ENCODE measurements at regions not wholly inside any gene's neighbourhood (a gene's known extent, or its start where the extent isn't known, plus 50 kb on each side); places are given as distances from the start of the nearest gene placed in this dataset.

DNA sequence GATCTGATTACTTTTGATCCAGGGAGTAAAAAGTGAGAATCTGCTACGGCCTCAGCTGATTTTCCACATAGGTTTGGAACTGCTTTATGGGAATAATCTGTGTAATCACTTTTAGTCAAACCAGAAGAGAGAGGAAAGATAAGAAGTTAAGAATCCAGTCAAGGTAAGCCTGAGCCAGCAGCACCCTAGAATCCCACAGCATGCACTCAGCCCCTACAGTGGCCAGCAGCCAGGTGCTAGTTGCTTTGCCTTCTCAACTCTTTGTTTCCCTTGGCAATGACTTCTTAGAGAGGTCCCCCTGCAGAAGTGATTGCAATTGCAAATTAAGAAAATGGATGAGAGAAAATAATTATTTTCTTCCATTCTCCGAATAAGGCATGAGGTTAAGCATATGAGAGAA is 59.7 kb upstream of the TMED7 start:
- H3K79me2 ChIP-seq (ENCODE audit: control insufficient read depth, insufficient read depth, low read length), result no peaks in the 10 kb centered on the region
- peaks cover 0 to 4% of the 10 kb centered on the region in 2 experiments; a peak in 1 of 5 replicates for H3K27me3 ChIP-seq (ENCODE audit: control insufficient read depth in 2 of 2, insufficient read depth in 2 of 2, low read length in 2 of 2)
- no peak overlapping the region for H3K4me3 ChIP-seq
- no peaks in the 10 kb centered on the region for H4K20me1 ChIP-seq (replicated peaks; ENCODE audit: control insufficient read depth, insufficient read depth, low read length)
- no peak overlapping the region for H3K9ac ChIP-seq (ENCODE audit: insufficient read depth in 1 of 2, low read depth in 2 of 2, low read length in 2 of 2)
- no peaks in the 10 kb centered on the region for H3K36me3 ChIP-seq (ENCODE audit: control insufficient read depth, insufficient read depth, low read length)
- intact Hi-C loops (cut with micrococcal nuclease), result no loop called here
- ChIA-PET POLR2A (no interaction called here), CTCF (ENCODE audit: low intra/inter-chr PET ratio) (no interaction called here)
- H2AFZ ChIP-seq (ENCODE audit: low read depth, low read length), result no peak overlapping the region
- no peak for ATAC-seq
- H3K4me2 ChIP-seq (ENCODE audit: insufficient read depth, low read length), result no peak overlapping the region
- 4% methylated on average over 2 of the region's 2 CpGs for WGBS (ENCODE audit: insufficient coverage, low coverage, missing lambda C conversion rate)
- H3K9me1 ChIP-seq (ENCODE audit: control insufficient read depth, insufficient read depth, low read length), result no peaks in the 10 kb centered on the region
- no peak for FAIRE-seq
- no peaks in the 10 kb centered on the region for H3K4me1 ChIP-seq (replicated peaks in 1 of 2; ENCODE audit: control insufficient read depth in 2 of 2, insufficient read depth in 2 of 2, low read length in 2 of 2)
- H3K27ac ChIP-seq (ENCODE audit: extremely low read depth, low read depth, low read length), result no peak overlapping the region
- TF ChIP-seq FOS (IDR thresholded peaks at IDR 0.05; ENCODE audit: extremely low read depth, insufficient read length) (no peak), DIDO1 (tag; IDR thresholded peaks at IDR 0.05; ENCODE audit: low read depth) (no peak), TAF7 (tag; IDR thresholded peaks at IDR 0.05) (no peak), GATAD2A (IDR thresholded peaks at IDR 0.05) (no peak), NR2C1 (IDR thresholded peaks at IDR 0.05) (no peak), NR2C1 (tag; IDR thresholded peaks at IDR 0.05) (no peak), ZNF668 (CRISPR knock-in tag; IDR thresholded peaks at IDR 0.05) (no peak), SLC30A9 (CRISPR knock-in tag; IDR thresholded peaks at IDR 0.05) (no peak), RBM25 (IDR thresholded peaks at IDR 0.05; ENCODE audit: low read depth, low read length, severe bottlenecking) (no peak), SIN3A (IDR thresholded peaks at IDR 0.05; ENCODE audit: borderline replicate concordance in 2 of 2, control insufficient read depth in 1 of 2, low read depth in 2 of 2, low read length in 2 of 2) (no peak), SMAD1 (IDR thresholded peaks at IDR 0.05; ENCODE audit: low read depth, low read length, partially characterized antibody) (no peak), CEBPG (CRISPR knock-in tag; IDR thresholded peaks at IDR 0.05) (no peak), CEBPG (tag; conservative IDR thresholded peaks at IDR 0.05 in 1 of 2, IDR thresholded peaks at IDR 0.05 in 1 of 2) (no peak), KLF16 (IDR thresholded peaks at IDR 0.05) (no peak)
- TF ChIP-seq, protein P1, sequence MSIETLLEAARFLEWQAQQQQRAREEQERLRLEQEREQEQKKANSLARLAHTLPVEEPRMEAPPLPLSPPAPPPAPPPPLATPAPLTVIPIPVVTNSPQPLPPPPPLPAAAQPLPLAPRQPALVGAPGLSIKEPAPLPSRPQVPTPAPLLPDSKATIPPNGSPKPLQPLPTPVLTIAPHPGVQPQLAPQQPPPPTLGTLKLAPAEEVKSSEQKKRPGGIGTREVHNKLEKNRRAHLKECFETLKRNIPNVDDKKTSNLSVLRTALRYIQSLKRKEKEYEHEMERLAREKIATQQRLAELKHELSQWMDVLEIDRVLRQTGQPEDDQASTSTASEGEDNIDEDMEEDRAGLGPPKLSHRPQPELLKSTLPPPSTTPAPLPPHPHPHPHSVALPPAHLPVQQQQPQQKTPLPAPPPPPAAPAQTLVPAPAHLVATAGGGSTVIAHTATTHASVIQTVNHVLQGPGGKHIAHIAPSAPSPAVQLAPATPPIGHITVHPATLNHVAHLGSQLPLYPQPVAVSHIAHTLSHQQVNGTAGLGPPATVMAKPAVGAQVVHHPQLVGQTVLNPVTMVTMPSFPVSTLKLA (conservative IDR thresholded peaks at IDR 0.05), result no peak
- TF ChIP-seq, protein P2, sequence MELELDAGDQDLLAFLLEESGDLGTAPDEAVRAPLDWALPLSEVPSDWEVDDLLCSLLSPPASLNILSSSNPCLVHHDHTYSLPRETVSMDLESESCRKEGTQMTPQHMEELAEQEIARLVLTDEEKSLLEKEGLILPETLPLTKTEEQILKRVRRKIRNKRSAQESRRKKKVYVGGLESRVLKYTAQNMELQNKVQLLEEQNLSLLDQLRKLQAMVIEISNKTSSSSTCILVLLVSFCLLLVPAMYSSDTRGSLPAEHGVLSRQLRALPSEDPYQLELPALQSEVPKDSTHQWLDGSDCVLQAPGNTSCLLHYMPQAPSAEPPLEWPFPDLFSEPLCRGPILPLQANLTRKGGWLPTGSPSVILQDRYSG (tag; conservative IDR thresholded peaks at IDR 0.05; ENCODE audit: low read depth), result no peak
- TF ChIP-seq, protein P3, sequence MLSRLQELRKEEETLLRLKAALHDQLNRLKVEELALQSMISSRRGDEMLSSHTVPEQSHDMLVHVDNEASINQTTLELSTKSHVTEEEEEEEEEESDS (CRISPR knock-in tag; IDR thresholded peaks at IDR 0.05), result no peak
- TF ChIP-seq, protein P4, sequence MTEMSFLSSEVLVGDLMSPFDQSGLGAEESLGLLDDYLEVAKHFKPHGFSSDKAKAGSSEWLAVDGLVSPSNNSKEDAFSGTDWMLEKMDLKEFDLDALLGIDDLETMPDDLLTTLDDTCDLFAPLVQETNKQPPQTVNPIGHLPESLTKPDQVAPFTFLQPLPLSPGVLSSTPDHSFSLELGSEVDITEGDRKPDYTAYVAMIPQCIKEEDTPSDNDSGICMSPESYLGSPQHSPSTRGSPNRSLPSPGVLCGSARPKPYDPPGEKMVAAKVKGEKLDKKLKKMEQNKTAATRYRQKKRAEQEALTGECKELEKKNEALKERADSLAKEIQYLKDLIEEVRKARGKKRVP (CRISPR knock-in tag; IDR thresholded peaks at IDR 0.05), result no peak
- BruUV-seq (replicated peaks), result no TSS peak
- in situ Hi-C loops (cut with MboI), result no loop called here
- no peak for DNase-seq (ENCODE audit: extremely low read depth in 1 of 4, low spot score in 3 of 4)
- no peaks in the 10 kb centered on the region for H3K9me3 ChIP-seq (replicated peaks; ENCODE audit: control insufficient read depth, insufficient read depth, low read depth, low read length)
